NCI-H2171 (cell line): ENCODE measurements at regions not wholly inside any gene's neighbourhood (a gene's known extent, or its start where the extent isn't known, plus 50 kb on each side); places are given as distances from the start of the nearest gene placed in this dataset.
A peak's percentile ranks its signal among the peaks of the same experiment; 100 is the strongest.
"Not testable (repeated sequence)": the region's sequence is repeated elsewhere in the genome, so short reads cannot be mapped to it uniquely, and the experiment has no call there.

Experiments
- DNase-seq: peaks from one replicate; lab custom pipeline; 2025; lab: John Stamatoyannopoulos, UW

GRCh38 chr1:101122452-101123166 lies 97.0 kb upstream of the DPH5 start:
- DNase-seq: no peak

- no peak for DNase-seq
Observed at GRCh38 chr1:101121975-101122374, 96.4 kb upstream of the DPH5 start.

GRCh38 chr1:101121504-101121903 lies 95.9 kb upstream of the DPH5 start:
- no peak for DNase-seq

GRCh38 chr1:101120868-101121267 lies 95.3 kb upstream of the DPH5 start:
- DNase-seq: no peak

- no peak for DNase-seq
Observed at GRCh38 chr1:101119289-101119688, 93.7 kb upstream of the DPH5 start.

GRCh38 chr1:101116006-101116405 lies 90.4 kb upstream of the DPH5 start:
- no peak for DNase-seq

GRCh38 chr1:101115112-101115511 lies 89.5 kb upstream of the DPH5 start:
- DNase-seq: no peak

- not testable (repeated sequence) for DNase-seq
Observed at GRCh38 chr1:101114128-101114527, 88.5 kb upstream of the DPH5 start.

- peak; percentile 31 for DNase-seq
Observed at GRCh38 chr1:101112051-101112780, 86.6 kb upstream of the DPH5 start.

GRCh38 chr1:101111461-101111860 lies 85.9 kb upstream of the DPH5 start:
- no peak for DNase-seq

GRCh38 chr1:101109791-101110190 lies 84.2 kb upstream of the DPH5 start:
- DNase-seq: no peak

- DNase-seq: no peak
Observed at GRCh38 chr1:101108111-101108500, 82.5 kb upstream of the DPH5 start.

- DNase-seq: no peak
Observed at GRCh38 chr1:101107496-101108110, 82.0 kb upstream of the DPH5 start.

GRCh38 chr1:101105877-101106276 lies 80.3 kb upstream of the DPH5 start:
- DNase-seq: no peak

- no peak for DNase-seq
Observed at GRCh38 chr1:101102426-101103156, 77.0 kb upstream of the DPH5 start.

- no peak for DNase-seq
Observed at GRCh38 chr1:101101360-101101759, 75.8 kb upstream of the DPH5 start.

- no peak for DNase-seq
Observed at GRCh38 chr1:101100674-101101073, 75.1 kb upstream of the DPH5 start.

GRCh38 chr1:101098907-101099306 lies 73.3 kb upstream of the DPH5 start:
- no peak for DNase-seq

GRCh38 chr1:101098327-101098726 lies 72.7 kb upstream of the DPH5 start:
- no peak for DNase-seq

GRCh38 chr1:101089613-101090338 lies 64.2 kb upstream of the DPH5 start:
- DNase-seq: no peak

GRCh38 chr1:101088431-101088830 lies 62.8 kb upstream of the DPH5 start:
- DNase-seq: no peak

- no peak for DNase-seq
Observed at GRCh38 chr1:101086783-101087182, 61.2 kb upstream of the DPH5 start.
